ENCODE measurements at regions not wholly inside any gene's neighbourhood (a gene's known extent, or its start where the extent isn't known, plus 50 kb on each side); places are given as distances from the start of the nearest gene placed in this dataset.

GRCh38 chr14:61222388-61222787 is 58.8 kb downstream of the TMEM30B start:
- TF ChIP-seq TAF1 (IDR thresholded peaks at IDR 0.05; ENCODE audit: borderline replicate concordance, insufficient read depth, low read length) = no peak
- TF ChIP-seq POLR2AphosphoS5 (IDR thresholded peaks at IDR 0.05; ENCODE audit: low read depth, low read length) = no peak

All from PFSK-1 (cell line).